NCI-H1417 treated with DMSO at 0.1 percent for 48 hours (cell line): ENCODE measurements at regions not wholly inside any gene's neighbourhood (a gene's known extent, or its start where the extent isn't known, plus 50 kb on each side); places are given as distances from the start of the nearest gene placed in this dataset.
"Not testable (repeated sequence)": the region's sequence is repeated elsewhere in the genome, so short reads cannot be mapped to it uniquely, and the experiment has no call there.

Experiments used
- DNase-seq: peaks from one replicate; lab custom pipeline; 2025; lab: John Stamatoyannopoulos, UW

DNA sequence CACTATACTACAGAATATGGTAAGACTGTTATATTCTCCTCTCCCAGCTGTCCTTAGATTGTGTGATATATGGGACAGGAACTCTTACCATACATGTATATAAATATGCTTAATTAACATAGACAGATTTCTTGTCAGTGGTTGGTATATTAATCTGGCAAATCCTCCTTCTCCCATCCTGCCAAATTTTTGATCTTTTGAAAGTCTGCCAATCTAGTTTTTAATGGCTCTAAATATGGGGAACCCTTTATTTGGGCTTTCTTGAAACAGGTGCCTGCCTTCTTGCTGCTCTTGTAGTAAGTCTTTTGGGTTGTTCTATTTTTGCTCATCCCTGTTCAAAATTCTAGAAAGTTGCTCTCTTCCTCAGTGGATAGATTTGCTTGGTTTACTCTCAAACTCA lies 63.5 kb downstream of the SPATA31D1 start:
- no peak for DNase-seq

- no peak for DNase-seq
These were observed 65.9 kb downstream of the SPATA31D1 start for GRCh38 chr9:82054264-82055015.

GRCh38 chr9:82057805-82058204 lies 69.2 kb downstream of the SPATA31D1 start:
- no peak for DNase-seq

DNA sequence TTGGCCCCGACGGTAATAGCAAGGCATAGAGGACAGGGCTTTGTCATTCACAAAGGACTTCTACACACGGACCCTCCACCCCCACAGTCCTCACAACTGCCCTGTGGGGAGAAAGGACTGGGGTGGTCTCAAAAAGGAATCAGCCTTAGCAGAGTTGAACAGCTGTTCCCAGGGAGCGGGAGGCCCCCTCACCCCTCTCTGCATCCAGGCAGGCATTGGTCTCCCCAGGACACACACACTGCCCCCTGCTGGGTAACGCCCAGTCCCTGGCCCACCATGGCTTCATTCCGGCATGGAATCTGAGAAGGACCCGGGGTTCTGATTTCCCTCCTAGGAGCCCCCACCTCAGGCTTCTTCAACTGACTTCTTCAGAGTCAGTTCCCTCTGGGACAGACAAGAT lies 73.2 kb downstream of the SPATA31D1 start:
- DNase-seq, result not testable (repeated sequence)

GRCh38 chr9:82062245-82062644 lies 73.7 kb downstream of the SPATA31D1 start:
- no peak for DNase-seq

DNA sequence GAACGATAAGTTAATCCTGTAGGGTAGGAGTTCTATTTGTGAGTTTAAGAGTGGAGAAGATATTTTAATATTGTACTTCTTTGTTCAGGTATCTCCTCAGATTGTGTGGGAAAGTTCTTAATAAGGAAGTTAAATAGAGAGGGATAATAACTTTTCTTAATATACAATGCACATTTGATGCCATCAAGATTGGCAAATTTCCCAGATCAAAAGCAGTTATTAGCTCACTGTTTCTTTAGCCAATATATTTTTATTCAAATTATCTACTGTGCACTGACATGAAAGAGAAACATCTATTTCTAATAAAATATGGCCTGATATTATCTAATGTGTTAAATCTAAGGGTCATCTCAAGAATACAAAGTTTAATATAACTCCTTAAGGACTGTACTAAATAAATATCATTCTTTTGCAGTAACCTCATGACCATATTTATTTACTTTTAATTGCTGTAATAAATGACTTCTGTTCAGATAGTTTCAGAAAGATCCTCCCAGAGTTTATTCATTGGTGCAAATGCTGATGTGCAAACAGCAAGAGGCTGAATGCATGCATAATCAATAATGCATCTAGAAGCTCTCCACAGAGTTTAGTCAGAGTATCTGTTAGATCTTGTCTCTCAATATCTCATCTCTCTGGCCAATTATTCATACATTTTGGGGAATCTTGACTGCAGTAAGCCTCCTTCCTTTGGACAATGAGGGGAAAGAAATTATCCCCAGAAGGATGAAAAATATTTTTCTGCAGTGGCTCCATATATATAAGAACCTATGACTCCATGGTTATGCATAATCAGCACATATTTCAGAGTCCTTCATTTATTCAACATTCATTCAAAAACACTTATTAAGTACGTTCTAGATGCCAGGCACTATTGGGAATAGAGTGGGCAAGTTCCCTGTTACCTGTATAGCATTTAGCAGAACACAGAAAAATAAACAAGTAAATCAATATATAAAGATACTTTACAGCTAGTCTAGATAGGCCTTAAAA lies 85.3 kb downstream of the SPATA31D1 start:
- DNase-seq, result no peak

DNA sequence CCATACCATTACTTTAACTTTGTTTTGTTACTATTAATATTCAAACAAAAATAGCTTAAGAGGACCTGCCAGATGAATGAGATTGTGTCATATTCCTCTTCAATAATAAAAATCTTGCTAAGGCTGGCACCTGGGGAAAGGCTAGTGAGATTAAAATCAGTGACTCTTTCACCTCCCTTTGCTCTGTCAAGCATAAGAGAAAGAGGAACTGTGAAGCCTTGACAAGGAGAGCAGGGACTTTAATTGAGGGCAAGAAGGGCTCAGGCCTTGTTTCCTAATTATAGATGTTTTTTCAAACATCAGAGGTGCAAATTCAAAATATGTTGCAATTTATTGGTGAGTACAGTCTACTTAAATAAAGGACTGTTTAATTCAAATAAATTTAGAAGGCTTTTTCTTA lies 91.7 kb downstream of the SPATA31D1 start:
- DNase-seq, result no peak

DNA sequence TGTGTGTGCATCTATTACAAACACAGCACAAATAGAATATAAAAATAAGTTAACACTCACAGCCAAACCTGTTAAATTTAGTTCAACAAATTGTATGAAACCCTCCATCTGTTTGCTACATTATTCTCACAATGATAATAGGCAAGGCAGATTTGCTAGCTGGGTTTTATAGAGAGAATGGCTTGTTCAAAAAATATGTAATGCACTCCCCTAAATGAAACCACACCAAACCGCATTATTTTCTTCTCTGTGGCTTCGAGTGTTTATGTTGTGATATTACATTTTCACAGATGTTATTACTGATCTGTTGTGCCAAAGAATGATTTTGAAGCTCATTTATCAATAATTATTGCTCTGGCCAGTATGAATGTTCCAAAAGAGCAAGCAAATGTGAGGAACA lies 92.9 kb downstream of the SPATA31D1 start:
- DNase-seq, result no peak

DNA sequence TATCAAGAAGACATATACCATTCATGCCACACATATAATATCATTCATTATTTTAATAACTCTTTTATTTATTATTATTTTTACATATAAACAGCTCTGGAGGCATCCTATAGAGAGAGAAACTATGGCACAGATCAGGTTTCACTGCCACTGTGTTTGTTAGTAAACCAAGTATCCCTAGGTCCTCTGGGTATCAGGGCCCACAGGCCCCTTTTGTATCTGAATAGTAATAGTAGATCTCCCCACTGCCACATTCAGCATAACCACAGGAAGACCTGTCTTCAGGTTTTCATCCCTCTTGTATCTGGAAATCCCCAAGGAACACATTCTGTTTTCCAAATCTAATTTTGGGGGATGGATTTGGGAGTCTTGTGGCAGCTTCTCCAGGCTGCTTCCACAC lies 94.0 kb downstream of the SPATA31D1 start:
- no peak for DNase-seq

- DNase-seq, result no peak
These were observed 100.0 kb downstream of the SPATA31D1 start for GRCh38 chr9:82088591-82088990.

DNA sequence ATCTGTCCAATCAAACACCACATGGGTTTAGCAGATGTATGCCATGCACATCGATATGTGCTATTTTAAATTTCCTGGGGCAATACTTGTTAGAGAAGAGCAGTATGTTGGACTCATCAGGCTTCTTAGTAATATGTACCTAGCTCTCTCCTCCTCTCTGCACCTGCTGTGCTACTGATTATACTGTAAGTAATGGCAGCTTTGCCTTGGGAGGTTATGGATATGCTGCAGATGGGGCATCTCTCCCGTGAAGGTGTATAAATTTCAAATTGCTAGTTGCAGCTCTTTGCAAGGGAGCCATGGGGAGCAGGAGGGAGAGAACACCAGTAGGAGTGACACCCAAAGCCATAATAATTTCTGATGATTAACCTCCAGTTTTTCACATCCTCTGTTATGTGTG lies 101.5 kb downstream of the SPATA31D1 start:
- DNase-seq, result peak; percentile 79

- no peak for DNase-seq
These were observed 102.5 kb downstream of the SPATA31D1 start for GRCh38 chr9:82091100-82091499.

- DNase-seq, result no peak
These were observed 103.0 kb downstream of the SPATA31D1 start for GRCh38 chr9:82091610-82092009.

DNA sequence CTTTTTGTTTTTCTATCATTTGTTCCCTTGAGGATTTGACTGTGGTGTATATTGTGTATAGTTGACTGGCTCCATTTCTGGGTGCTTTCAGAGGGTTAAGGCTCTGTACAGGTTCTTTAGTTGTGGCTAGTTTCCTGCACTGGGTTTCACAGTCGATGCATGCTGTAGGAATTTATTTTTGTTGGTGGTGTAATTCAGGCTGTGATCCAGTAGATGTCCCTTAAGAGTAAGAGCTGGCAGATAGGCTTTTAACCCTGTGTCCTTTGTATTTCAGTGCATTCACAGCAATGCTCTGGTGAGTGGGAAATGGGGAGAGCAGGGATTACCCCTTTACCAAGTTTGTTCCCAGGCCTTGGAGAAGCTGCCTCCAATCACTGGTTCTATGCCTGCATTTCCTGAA lies 112.9 kb downstream of the SPATA31D1 start:
- no peak for DNase-seq

DNA sequence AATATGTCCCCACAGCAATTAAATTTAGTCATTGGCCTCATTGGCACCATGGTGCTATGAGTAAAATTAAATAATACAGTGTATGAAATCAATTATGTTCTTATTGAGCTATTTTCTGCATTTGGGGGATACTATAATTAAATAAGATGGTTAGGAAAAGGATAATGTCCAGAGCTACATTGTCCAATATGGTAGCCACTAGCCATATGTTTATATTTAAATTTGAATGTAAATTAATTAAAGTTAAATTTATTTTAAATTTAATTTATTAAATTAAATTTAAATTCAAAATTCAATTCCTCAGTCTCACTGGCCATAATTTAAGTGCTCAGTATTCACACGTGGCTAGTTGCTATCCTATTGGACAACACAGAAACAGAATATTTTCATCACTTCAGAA lies 115.7 kb downstream of the SPATA31D1 start:
- DNase-seq, result no peak

DNA sequence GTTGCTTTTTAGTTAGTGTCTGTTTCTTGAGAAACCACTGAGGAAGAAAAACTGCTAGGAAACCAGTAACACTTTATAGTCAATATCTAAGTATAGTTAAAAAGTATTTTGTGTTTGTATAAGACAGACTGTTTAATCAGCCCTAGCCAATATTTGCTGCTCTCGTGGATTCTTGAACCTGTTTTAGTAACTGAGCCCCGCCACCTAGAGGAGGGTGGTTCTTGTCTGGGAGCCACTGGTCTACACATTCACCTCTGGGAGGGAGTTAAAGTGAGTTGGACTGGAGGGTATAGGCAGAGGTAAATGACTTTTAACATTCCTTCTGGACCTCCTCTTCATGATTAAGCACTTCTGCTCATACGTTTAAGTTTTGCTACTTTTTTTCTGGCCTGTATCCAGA lies 117.2 kb downstream of the SPATA31D1 start:
- DNase-seq, result no peak

DNA sequence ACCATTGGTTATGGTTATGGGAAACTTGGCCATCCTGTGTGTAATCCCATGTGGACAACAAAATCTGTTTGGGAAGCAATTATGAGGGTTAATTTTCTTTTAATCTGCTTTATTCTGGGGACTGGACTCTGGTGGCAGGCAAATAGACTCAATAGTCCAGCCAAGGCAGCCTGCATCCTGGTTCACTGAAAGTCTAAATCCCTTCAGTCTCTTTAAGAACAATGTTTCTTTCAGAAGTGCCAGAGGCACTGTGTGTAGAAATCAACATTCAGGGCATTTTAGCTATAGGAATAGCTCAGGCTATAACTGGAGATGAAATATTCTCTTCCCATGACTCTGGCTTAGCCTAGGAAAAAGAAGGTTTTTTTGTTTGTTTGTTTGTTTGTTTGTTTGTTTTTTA lies 118.0 kb downstream of the SPATA31D1 start:
- no peak for DNase-seq

DNA sequence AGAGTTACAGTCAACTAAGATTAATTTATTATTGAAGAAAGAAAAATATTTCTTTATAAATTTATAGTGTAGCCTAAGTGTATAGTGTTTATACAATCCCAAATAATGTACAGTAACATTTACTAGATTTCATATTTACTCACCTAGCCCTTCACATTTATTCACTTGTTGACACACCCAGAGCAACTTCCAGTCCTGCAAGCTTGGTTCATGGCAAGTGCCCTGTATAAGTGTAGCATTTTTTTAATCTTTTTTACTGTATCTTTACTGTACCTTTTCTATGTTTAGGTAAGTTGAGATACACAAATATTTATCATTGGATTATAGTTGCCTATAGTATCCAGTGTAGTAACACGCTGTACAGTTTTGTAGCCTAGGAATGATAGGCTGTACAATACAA lies 119.9 kb downstream of the SPATA31D1 start:
- no peak for DNase-seq

DNA sequence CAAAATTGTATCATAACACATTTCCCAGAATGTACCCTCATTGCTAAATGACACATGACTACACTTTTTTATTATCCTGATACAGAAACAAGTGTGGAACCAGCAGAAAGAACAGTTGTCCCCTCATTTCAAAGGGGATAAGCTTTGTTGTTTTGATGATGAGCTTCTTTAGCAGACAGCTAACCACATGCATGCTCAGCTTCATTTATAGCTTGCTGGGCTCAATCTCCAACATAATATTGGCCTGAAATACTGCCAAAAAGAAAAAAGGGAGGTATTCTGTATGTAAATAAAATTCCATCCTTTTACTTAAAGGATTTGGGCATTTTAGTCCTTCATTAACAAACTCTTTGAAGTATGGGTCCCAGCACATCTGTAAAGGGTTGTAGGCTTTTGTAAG lies 120.4 kb downstream of the SPATA31D1 start:
- DNase-seq, result no peak

DNA sequence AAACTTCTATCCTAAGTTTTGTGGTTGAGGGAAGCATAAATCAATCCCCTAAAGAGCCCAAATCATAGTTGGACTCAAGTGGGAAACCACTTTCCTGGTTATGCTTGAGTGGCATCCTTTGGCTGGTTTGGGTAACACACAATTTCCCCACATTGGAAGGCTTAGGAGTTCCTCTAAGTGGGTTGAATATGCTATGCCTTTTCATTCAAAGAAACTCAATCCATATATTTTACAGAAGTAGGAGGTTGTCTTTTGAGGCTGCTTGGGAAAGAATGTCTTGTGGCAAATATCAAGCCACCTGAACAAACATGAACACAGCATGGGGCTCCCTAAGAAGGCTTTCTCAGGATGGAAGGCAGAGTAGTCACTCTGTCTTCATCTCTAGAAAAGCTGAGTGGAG lies 121.1 kb downstream of the SPATA31D1 start:
- no peak for DNase-seq

DNA sequence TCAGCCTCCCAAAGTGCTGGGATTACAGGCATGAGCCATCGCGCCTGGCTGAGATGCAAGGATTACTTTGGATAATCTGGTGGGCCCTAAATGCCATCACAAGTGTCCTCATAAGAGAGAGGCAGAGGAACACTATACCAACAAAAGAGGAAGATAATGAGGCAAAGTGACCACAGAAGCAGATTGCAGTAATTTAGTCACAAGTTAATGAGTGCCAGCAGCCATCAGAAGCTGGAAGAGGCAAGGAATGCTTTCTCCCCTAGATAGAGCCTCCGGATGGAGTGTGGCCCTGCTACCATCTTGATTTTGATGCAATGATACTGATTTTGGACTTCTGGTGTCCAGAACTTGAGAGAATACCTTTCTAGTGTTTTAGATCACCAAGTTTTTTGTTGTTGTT lies 122.3 kb downstream of the SPATA31D1 start:
- no peak for DNase-seq

DNA sequence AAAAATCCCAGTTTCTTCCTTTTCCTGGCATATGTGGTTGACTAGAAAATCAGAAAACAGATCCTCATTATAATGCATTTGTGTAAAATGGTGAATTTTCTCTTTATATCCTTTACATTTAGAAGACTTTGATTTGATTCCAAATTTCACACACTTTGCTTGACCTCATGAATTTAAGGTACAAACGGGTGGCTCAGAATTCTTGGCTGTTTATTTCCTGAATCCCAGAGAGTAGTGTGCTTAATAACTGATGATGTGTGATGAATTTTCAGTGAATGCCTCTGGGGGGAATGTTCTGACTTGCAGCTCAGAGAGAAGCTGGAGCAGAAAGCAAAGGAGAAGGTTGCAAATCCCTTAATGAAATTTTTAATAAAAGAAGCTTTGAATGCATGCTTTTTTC lies 126.8 kb downstream of the SPATA31D1 start:
- no peak for DNase-seq

DNA sequence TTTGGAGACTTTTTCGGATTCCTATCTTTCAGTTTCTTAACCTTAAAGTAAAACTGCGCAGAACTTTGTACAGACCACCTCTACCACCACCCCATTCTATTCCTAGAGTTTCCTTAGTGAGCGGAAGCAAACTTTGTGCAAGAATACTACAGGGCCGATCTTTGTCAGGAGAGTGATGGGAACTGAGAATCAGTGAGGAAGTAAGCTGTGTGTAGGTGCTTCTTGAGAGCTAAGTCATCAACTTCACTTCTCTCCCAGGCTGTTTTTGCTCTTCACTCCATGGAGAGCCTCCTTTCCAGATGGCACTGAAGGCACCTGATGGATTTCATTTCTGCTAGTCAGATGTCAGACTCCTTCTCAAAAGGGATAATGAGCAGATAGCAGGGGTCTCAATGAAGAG lies 127.3 kb downstream of the SPATA31D1 start:
- no peak for DNase-seq
